Epithelial cell of esophagus (primary cell): ENCODE measurements at regions not wholly inside any gene's neighbourhood (a gene's known extent, or its start where the extent isn't known, plus 50 kb on each side); places are given as distances from the start of the nearest gene placed in this dataset.

Source experiments
- DNase-seq: peaks from one replicate; pipeline ENCODE4 v3.0.0; 2010; ENCODE audit warnings: low read depth
- H3K4me3 ChIP-seq: 2 replicates; pipeline ENCODE4 v1.5.1; 2011; ENCODE audit warnings: mild to moderate bottlenecking, low read length, control low read depth
- CTCF ChIP-seq: IDR thresholded peaks from 2 replicates; pipeline ENCODE4 v1.5.1; 2011; ENCODE audit warnings: low read depth, mild to moderate bottlenecking, low read length, control low read depth, inconsistent platforms; ENCODE audit not compliant: insufficient read depth; ENCODE audit errors: missing control alignments

GRCh38 chr11:29029452-29029851, 921.3 kb downstream of the METTL15 start:
- no peak for DNase-seq
- TF ChIP-seq CTCF = no peak
- no peak overlapping the region for H3K4me3 ChIP-seq

- no peak for TF ChIP-seq CTCF
- no peak for DNase-seq
- no peak overlapping the region for H3K4me3 ChIP-seq
Measured at GRCh38 chr11:29027436-29027835, 919.2 kb downstream of the METTL15 start.

- H3K4me3 ChIP-seq = no peak overlapping the region
- DNase-seq = no peak
- TF ChIP-seq CTCF = no peak
Measured at GRCh38 chr11:29026286-29026685, 918.1 kb downstream of the METTL15 start.

GRCh38 chr11:29025001-29025400, 916.8 kb downstream of the METTL15 start:
- no peak for TF ChIP-seq CTCF
- DNase-seq = peak; percentile 67
- no peak overlapping the region for H3K4me3 ChIP-seq

GRCh38 chr11:29024386-29024785, 916.2 kb downstream of the METTL15 start:
- no peak for TF ChIP-seq CTCF
- no peak overlapping the region for H3K4me3 ChIP-seq
- peak; percentile 10 for DNase-seq

- no peak for TF ChIP-seq CTCF
- DNase-seq = no peak
- no peak overlapping the region for H3K4me3 ChIP-seq
Measured at GRCh38 chr11:29023761-29024160, 915.6 kb downstream of the METTL15 start.

- no peak for TF ChIP-seq CTCF
Measured at GRCh38 chr11:29022676-29023075, 914.5 kb downstream of the METTL15 start.

More at GRCh38 chr11:29022676-29023075, 914.5 kb downstream of the METTL15 start:
- no peak overlapping the region for H3K4me3 ChIP-seq
- DNase-seq = peak; percentile 48
